Liver (tissue), 7 donors: ENCODE measurements at regions not wholly inside any gene's neighbourhood (a gene's known extent, or its start where the extent isn't known, plus 50 kb on each side); places are given as distances from the start of the nearest gene placed in this dataset.

Experiments used
- DNase-seq: peaks from one replicate; pipeline ENCODE4 v3.0.0-alpha.2; 2017; ENCODE audit warnings: low spot score
- H3K27ac ChIP-seq, 2 donors: one replicate each; pipeline ENCODE4 v1.7.0; 2013; ENCODE audit warnings: inconsistent platforms in 2 of 2, low read length in 2 of 2, control low read depth in 1 of 2, low read depth in 1 of 2, mild to moderate bottlenecking in 1 of 2
- H3K27me3 ChIP-seq, 4 donors: one replicate each; pipeline versions ENCODE4 v1.6.1 to v1.7.0; 2013; ENCODE audit warnings: low read length in 3 of 4, inconsistent platforms in 1 of 4, mild to moderate bottlenecking in 1 of 4, moderate library complexity in 1 of 4; ENCODE audit not compliant: control insufficient read depth in 4 of 4, insufficient read depth in 4 of 4
- H3K36me3 ChIP-seq, 4 donors: one replicate each; pipeline versions ENCODE4 v1.6.1 to v1.7.0; 2013; ENCODE audit warnings: low read length in 3 of 4, mild to moderate bottlenecking in 3 of 4, low read depth in 1 of 4, moderate library complexity in 1 of 4; ENCODE audit not compliant: control insufficient read depth in 4 of 4, insufficient read depth in 3 of 4
- H3K4me1 ChIP-seq, 4 donors: one replicate each; pipeline versions ENCODE4 v1.6.1 to v1.7.0; 2013; ENCODE audit warnings: low read length in 3 of 4, mild to moderate bottlenecking in 3 of 4, moderate library complexity in 1 of 4; ENCODE audit not compliant: control insufficient read depth in 4 of 4, insufficient read depth in 4 of 4
- H3K4me3 ChIP-seq, 3 donors: one replicate each; pipeline versions ENCODE4 v1.6.1 to v1.7.0; 2013; ENCODE audit warnings: low read length in 3 of 3, control low read depth in 1 of 3, low read depth in 1 of 3, mild to moderate bottlenecking in 1 of 3
- H3K9ac ChIP-seq, 2 donors: one replicate each; pipeline ENCODE4 v1.7.0; 2013; ENCODE audit warnings: low read length in 2 of 2, mild to moderate bottlenecking in 2 of 2, moderate library complexity in 2 of 2, control low read depth in 1 of 2, low read depth in 1 of 2
- H3K9me3 ChIP-seq, 4 donors: one replicate each; pipeline versions ENCODE4 v1.6.1 to v1.7.0; 2013; ENCODE audit warnings: low read length in 3 of 4; ENCODE audit not compliant: control insufficient read depth in 4 of 4
- CTCF ChIP-seq: fragments of 150-350 bp; IDR thresholded peaks from 2 replicates; pipeline ENCODE4 v1.5.1; 2017; ENCODE audit warnings: improper control_type of control experiment, low read depth, low read length; ENCODE audit not compliant: missing input control
- EGR1 ChIP-seq, 2 donors: IDR thresholded peaks; 2 replicates each; pipeline ENCODE4 v1.6.1; 2016 to 2018; ENCODE audit warnings: antibody characterized with exemption in 2 of 2, low read depth in 2 of 2
- FOXA1 ChIP-seq: IDR thresholded peaks from 2 replicates; pipeline ENCODE4 v1.6.1; 2016; ENCODE audit warnings: antibody characterized with exemption
- FOXA2 ChIP-seq: IDR thresholded peaks from 2 replicates; pipeline ENCODE4 v1.6.1; 2016; ENCODE audit warnings: antibody characterized with exemption
- GABPA ChIP-seq, 2 donors: IDR thresholded peaks in 1 of 2; conservative IDR thresholded peaks in 1 of 2; 2 replicates each; pipeline ENCODE4 v1.6.1; 2016; ENCODE audit warnings: antibody characterized with exemption in 2 of 2, mild to moderate bottlenecking in 1 of 2, moderate library complexity in 1 of 2
- HNF4G ChIP-seq: IDR thresholded peaks from 2 replicates; pipeline ENCODE4 v1.6.1; 2016; ENCODE audit warnings: antibody characterized with exemption
- JUND ChIP-seq, 2 donors: IDR thresholded peaks; 2 replicates each; pipeline ENCODE4 v1.6.1; 2016; ENCODE audit warnings: antibody characterized with exemption in 2 of 2
- MAX ChIP-seq: IDR thresholded peaks from 2 replicates; pipeline ENCODE4 v1.6.1; 2016; ENCODE audit warnings: antibody characterized with exemption
- NR2F2 ChIP-seq: IDR thresholded peaks from 2 replicates; pipeline ENCODE4 v1.6.1; 2016; ENCODE audit warnings: antibody characterized with exemption
- RAD21 ChIP-seq, 2 donors: IDR thresholded peaks; 2 replicates each; pipeline ENCODE4 v1.6.1; 2016; ENCODE audit warnings: antibody characterized with exemption in 2 of 2, mild to moderate bottlenecking in 2 of 2
- REST ChIP-seq: IDR thresholded peaks from 2 replicates; pipeline ENCODE4 v1.6.1; 2016; ENCODE audit warnings: antibody characterized with exemption, mild to moderate bottlenecking
- RXRA ChIP-seq, 2 donors: IDR thresholded peaks; 2 replicates each; pipeline ENCODE4 v1.6.1; 2017 to 2018; ENCODE audit warnings: antibody characterized with exemption in 2 of 2, mild to moderate bottlenecking in 1 of 2
- SP1 ChIP-seq: IDR thresholded peaks from 2 replicates; pipeline ENCODE4 v1.6.1; 2018; ENCODE audit warnings: antibody characterized with exemption, mild to moderate bottlenecking
- TAF1 ChIP-seq: conservative IDR thresholded peaks from 2 replicates; pipeline ENCODE4 v1.6.1; 2016; ENCODE audit warnings: antibody characterized with exemption, mild to moderate bottlenecking
- YY1 ChIP-seq: IDR thresholded peaks from 2 replicates; pipeline ENCODE4 v1.6.1; 2016; ENCODE audit warnings: antibody characterized with exemption, mild to moderate bottlenecking
- ZBTB33 ChIP-seq: IDR thresholded peaks from 2 replicates; pipeline ENCODE4 v1.6.1; 2016; ENCODE audit warnings: antibody characterized with exemption
- TF ChIP-seq, protein P1 (sequence below): IDR thresholded peaks from 2 replicates; pipeline ENCODE4 v1.6.1; 2016; ENCODE audit warnings: antibody characterized with exemption
- donor health status: healthy.
- donor health status: healthy.
- donor health status: healthy.
- donor health status: healthy.

- Histone ChIP-seq H3K4me1 (peaks cover 0 to 2% (median 0%) of the 10 kb centered on the region in 4 donors), H3K9me3 (no peaks in the 10 kb centered on the region), H3K27ac (no peak overlapping the region), H3K9ac (no peak overlapping the region), H3K4me3 (no peak overlapping the region), H3K36me3 (no peaks in the 10 kb centered on the region), H3K27me3 (no peaks in the 10 kb centered on the region)
- DNase-seq: no peak
- no peak for TF ChIP-seq JUND (IDR thresholded peaks at IDR 0.05)
- TF ChIP-seq MAX: no peak
- no peak for TF ChIP-seq FOXA1
- no peak for TF ChIP-seq TAF1
- no peak for TF ChIP-seq SP1
- TF ChIP-seq RAD21 (IDR thresholded peaks at IDR 0.05): no peak
- TF ChIP-seq RXRA (IDR thresholded peaks at IDR 0.05): no peak
- no peak for TF ChIP-seq GABPA (IDR thresholded peaks at IDR 0.05 in 1 of 2, conservative IDR thresholded peaks at IDR 0.05 in 1 of 2)
- TF ChIP-seq YY1: no peak
- no peak for TF ChIP-seq CTCF
- TF ChIP-seq REST: no peak
- no peak for TF ChIP-seq NR2F2
- no peak for TF ChIP-seq FOXA2
- TF ChIP-seq HNF4G: no peak
- no peak for TF ChIP-seq ZBTB33
- TF ChIP-seq EGR1 (IDR thresholded peaks at IDR 0.05; ENCODE audit: low read depth in 2 of 2): no peak
- TF ChIP-seq, protein P1, sequence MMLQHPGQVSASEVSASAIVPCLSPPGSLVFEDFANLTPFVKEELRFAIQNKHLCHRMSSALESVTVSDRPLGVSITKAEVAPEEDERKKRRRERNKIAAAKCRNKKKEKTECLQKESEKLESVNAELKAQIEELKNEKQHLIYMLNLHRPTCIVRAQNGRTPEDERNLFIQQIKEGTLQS: no peak
These were observed 101.9 kb downstream of the EVX1 start for GRCh38 chr7:27344471-27344870.
